ENCODE measurements at regions not wholly inside any gene's neighbourhood (a gene's known extent, or its start where the extent isn't known, plus 50 kb on each side); places are given as distances from the start of the nearest gene placed in this dataset.
A peak's percentile ranks its signal among the peaks of the same experiment; 100 is the strongest.
"Not testable (repeated sequence)": the region's sequence is repeated elsewhere in the genome, so short reads cannot be mapped to it uniquely, and the experiment has no call there.

DNA sequence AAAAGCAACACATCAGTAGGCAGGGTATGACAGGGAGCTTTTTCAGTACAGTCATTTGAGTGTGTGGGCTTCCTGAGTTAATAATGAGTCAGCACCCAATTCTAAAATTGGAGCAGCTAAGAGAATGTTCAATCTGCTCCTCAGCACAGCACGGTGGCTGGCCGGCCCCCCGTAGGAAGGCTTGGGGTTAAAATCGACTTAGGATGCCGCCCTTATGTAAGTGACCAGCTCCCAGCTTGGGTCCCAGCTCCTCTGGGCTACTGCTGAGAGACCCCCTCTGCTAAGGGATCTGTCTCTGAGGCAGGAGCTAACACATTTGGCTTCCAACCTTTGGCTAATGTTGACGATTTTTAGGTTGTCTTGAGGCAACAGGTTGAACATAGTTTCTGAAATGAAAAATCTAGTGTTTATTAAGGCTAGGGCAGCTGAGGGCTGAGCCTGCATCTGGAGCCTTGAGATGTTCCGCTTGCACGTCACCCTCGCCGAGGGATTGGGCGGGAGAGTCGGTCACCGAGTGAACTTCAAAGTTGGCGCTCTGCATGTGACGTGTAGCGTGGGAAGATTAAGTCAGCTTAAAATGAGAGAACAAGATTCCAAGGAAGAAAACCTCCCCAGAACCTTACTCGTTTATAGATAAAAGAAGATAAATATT, 291.3 kb upstream of the PLGLB2 start:
- peak; percentile 10 for DNase-seq (ENCODE audit: low spot score)

DNA sequence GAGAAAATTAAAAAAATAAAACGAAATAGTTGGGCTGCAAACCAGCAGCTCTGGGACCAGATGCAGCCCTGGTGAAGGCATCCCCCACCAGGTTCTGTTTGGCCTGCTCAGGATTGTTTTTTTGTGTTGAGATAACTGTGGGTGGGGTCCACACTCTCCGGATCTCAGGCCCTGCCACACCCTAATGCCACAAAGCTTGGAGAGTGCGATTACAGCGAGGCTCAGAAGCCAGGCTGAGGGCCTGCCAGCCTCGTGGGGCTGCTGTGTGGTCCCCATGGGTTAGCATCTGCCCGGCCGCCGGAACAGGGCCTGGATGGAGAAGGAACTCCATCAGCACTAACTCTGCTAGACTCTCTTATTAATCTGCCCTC, 290.8 kb upstream of the PLGLB2 start:
- DNase-seq (ENCODE audit: low spot score): not testable (repeated sequence)

DNA sequence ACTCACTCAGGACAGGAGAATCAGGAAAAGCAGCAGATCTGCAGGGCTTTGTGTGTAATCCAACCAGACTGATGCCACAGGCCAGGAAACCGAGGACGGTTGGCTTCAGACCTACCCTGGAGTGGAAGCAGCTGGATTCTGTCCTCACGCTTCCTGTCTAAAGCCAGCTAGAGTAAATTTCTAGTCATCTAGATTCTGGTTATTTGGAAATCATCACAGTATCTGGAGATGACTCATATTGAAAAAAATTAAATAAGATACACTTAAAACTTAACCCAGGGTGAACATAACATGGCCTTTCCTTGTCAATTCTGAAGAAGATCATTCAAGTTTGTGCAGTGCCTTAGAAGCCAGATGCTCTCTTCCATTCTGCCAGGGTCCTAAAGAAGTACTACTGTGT, 288.9 kb upstream of the PLGLB2 start:
- not testable (repeated sequence) for DNase-seq (ENCODE audit: low spot score)

DNA sequence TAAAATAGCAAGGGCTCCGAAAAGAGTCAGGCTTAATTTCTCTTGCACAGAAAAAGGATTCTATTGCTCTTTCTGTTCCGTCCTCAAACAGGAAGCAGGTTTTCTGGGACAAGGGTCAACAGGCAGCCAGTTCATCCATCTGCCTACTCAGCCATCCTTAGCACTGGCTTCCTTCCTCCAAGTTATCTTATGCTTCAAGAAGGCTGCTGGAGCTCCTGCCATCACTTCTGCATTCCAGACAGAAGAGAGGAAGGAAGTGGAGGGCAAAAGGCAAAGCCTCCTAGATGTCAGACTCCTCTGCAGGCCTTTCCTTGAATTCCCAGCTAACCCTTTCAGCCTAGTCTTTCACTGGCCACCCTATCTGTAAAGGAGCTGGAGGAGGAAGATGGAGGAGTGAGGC, 287.8 kb upstream of the PLGLB2 start:
- not testable (repeated sequence) for DNase-seq (ENCODE audit: low spot score)

DNA sequence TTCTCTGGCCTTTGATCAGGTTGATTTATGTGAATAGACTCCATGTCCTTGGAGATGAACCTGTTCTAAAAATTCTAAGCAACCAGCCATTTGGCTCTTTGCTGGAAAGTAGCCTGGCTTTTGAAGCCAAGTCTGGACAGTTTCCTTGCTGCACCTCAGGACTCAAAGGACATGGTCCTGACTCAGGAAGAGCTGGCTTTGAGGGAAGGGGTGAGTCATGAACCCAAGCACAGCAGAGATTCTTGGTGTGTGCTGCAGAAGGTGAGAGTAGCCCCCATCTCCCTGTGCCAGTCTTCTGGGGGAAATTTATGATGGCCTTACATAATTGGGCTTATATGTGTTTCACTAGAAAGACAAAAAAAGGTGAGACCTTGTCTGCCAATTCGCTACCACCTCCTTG, 287.2 kb upstream of the PLGLB2 start:
- DNase-seq (ENCODE audit: low spot score): not testable (repeated sequence)

DNA sequence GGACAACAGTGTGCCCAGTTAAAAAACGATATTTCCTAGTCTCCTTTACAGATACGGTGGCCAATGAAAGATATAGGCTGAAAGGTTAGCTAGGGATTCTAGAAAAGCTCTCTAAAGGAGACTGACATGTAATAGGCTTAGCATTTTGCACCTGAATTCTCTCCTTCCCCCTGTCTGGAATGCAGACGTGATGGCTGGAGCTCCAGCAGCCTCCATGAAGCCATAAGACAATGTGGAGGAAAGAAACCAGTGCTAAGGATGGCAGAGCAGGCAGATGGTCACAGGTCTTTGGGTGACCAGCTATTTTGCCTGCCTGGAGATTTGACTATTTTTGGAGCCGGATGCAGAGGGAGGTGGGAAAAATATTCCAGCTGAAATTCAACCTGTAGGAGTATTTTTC, 286.2 kb upstream of the PLGLB2 start:
- DNase-seq (ENCODE audit: low spot score): not testable (repeated sequence)

DNA sequence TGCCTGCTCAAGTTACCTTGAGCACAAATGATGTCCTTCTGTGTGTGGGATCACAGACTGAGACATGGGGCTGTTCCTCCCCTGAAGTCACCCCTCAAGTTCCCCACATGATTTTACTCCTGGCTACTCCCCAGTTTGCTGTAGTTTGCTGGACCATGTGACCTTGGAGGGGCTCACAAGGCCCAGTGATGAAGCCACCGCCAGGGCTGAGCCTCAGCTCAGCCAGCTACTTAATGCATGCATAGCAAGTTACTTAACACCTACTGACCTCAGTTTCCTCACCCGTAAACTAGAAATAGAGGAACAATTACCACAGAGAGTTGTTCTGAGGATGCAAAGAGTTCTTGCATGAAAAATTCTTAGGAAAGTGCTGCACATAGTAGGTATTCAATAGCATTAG, 283.7 kb upstream of the PLGLB2 start:
- DNase-seq (ENCODE audit: low spot score): not testable (repeated sequence)

DNA sequence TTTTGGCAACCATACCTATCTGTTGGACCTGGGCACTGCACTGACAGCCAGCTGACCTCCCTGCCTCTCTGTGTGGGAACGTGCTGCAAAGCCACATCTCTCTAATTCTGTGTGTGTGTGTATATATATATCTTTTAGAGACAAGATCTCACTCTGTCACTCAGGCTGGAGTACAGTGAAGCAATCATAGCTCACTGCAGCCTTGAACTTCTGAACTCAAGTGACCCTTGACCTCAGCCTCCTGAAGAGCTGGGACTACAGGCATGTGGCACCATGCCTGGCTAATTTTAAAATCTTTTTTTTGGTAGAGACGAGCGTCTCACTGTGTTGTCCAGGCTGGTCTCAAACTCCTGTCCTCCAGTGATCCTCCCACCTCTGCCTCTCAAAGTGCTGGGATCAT, 282.2 kb upstream of the PLGLB2 start:
- not testable (repeated sequence) for DNase-seq (ENCODE audit: low spot score)

DNA sequence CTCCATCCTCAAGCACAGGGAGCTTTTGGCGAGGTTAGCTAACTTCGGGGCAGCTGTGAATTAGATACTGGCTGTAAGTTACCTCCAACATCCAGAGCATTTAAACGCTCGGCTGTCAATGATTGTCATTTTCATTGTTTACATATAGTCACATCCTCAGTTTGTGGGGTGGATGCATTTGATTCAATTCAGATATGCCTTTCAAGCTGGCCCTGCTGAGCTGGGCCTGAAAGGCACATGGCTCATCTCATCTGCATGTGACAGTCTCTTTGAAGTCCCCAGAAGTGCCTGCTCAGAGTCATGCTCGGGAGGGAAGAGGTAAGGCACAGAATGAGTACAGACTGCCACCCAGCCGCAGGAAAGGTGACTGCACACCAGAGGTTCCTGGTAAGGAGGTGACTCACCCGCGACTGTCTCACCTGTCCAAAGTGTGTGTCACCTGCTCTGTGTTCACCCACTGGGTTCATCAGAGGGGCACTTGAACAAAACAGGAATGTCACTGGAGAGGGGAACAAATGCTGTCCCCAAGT, 281.2 kb upstream of the PLGLB2 start:
- peak; percentile 87 for DNase-seq (ENCODE audit: low spot score)

DNA sequence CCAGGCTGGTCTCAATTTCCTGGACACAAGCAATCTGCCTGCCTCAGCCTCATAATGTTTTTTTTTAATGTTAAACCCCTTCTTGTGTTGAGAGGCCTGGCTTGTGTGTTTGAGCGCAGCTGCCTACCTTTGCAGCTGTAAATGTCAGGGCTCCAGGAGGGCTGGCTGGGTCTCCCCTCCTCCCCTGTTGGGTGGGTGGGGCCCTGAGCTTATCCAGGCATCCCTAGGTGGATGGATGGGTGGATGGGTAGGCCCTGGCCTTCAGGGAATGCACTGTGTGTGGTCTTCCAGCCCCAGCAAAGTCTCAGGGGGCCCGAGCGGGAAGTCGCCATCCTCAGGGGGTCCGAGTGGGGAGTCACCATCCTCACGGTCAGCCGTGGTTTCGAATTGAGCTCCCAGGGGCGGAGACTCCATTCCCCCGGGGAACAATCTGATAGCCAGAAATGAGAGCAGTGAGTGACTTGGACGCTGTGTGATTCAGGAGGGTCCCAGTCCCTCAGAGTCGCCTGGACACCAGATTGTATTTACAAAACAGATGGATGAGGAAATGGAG, 279.4 kb upstream of the PLGLB2 start:
- not testable (repeated sequence) for DNase-seq (ENCODE audit: low spot score)

DNA sequence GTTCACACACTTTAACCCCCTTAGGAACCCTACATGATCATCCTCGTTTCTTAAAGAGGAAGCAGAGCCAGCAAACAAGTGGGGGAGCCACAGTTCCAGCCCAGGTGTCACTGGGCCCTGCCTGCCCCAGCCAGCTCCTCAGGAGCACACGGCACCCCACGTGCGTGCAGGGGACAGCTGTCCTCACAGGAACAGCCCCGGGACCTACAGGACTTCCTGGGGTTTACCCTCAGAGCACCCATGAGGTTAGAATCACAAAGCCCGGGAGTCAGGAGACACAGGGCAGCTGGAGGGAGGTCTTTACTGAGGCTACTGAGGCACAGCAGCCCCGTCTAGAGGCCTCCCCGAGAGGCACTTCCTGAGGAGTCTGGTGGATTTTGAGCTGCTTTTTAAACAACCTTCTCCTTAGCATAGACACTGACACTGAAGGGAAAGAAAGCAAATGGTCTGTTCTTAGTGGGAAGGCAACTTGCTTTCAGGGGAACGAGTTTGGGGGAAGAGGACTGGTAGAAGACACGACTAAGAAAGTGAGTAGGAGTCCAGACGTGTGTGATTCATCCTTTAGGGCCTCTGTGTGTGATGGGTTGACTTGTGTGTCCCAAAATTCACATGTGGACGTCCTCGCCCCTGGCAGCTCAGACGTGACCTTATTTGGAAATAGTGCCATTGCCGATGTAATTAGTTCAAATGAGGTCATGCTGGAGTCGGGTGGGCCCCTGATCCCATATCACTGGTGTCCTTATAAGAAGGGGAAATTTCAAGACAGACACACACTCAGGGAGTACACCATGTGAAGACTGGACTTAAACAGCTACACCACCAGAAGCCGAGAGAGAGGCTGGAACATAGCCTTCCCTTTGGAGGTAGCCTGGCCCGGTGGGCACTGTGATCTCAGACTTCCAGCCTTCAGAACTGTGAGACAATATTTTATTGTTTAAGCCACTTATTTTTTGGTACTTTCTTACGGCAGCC, 278.4 kb upstream of the PLGLB2 start:
- not testable (repeated sequence) for DNase-seq (ENCODE audit: low spot score)

DNA sequence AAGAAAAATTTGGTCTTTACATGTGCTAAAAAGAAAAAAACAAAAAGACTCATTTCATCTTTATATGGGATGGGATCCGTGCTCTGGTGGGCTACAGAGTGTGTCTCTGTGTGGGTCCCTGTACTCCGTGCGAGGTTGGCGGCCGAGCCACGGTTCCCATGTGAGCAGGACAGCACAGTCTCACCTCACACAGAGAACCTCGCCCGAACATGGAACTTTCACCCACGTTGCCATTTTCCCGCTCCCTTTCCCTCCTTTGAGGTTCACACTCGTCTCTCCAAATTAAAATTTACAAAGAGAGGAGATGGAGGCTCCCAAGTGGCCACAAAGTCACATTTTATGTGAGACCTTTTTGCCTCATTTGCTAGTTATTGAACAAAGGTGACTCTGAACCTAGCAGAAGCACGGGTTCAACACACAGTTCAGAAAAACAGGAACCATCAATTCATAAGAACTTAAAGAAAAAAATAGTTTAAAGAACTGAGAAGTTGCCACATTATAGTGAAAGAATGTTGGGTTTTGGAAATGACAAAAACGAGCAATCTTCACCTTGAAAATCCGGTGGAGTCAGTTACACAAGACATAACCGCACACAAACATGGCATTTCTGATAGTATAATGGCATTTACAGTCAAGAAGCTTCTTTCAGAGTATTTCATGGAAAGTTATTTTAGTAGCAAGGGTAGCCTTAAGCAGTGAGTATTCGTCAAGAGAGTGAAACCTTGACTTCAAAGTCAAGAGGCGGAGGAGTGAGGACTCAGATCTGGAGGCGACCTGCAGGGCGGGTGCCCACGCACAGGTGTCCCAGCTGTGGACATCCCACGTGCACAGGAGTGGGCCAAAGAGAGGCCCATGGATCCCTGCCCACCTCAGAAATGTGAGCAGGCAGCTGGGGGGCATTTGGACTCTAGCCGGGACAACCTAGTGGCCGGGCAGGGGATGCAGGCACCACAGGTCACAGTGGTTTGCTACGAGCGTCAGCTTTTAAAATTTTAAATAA, 277.2 kb upstream of the PLGLB2 start:
- DNase-seq (ENCODE audit: low spot score): not testable (repeated sequence)

DNA sequence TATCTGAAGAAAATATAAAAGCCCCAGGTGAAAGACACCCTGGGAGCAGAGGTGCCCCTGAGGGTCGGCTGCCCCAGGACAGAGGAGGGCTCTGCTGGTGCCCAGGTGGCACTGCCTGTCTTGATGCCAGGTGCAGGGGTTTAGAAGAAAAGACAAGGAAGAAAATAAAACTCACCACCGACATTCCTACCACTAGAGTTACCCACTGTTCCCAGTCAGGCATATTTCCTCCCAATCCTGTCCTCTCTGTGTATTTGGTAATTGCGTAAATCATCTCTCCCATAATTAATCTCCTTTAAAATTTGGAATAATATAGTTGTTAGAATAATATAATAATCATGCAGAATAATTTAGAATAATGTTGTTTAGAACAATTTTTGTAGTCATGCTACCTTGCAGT, 276.4 kb upstream of the PLGLB2 start:
- not testable (repeated sequence) for DNase-seq (ENCODE audit: low spot score)

DNA sequence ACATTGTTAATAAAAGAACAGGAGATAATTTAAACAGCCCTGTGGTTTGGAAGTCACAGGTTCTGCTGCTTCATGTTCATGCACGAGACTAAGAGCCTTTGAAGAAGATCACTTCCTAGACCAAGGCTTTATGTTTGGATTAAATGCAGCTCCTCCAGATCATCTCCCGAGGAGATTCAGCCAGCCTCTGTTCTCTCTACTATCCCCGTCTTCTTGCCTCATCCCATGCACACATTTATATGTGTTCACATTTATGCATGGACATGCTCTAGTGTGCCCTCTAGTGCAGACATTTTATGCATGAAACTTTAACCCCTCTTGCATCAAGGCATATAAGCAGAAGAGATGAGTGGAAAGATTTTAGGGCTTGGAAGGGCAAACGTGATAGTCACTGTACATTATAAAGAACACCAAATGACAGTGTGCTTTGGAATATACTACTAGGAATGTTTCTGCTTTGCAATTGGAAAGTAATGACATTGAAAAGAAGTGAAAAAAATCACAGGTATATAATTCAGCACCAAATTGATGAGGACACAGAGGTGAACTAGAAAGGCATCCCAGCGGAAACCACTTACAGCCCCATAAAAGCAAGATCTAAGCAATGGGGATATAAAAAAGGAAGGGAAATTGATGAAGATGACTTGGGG, 271.5 kb upstream of the PLGLB2 start:
- DNase-seq (ENCODE audit: low spot score): not testable (repeated sequence)

DNA sequence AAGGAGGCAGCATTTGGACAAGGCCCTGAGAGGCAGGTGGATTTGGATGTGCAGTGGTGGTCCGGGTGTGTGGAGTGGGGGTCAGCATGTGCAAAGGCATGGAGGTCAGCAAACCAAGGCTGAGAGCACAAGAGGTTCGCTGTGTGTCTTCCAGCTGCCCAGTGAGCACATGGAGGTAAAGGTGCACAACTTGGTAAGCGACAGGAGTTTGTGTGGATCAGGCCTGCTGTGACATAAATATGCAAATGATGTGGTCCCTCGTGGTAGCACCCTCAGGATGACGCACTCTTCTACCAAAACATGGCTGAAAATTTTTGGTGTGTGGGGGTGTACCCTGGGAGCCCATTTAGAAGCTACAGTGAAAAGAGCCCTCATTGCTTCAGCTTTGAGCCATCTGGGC, 271.0 kb upstream of the PLGLB2 start:
- not testable (repeated sequence) for DNase-seq (ENCODE audit: low spot score)

DNA sequence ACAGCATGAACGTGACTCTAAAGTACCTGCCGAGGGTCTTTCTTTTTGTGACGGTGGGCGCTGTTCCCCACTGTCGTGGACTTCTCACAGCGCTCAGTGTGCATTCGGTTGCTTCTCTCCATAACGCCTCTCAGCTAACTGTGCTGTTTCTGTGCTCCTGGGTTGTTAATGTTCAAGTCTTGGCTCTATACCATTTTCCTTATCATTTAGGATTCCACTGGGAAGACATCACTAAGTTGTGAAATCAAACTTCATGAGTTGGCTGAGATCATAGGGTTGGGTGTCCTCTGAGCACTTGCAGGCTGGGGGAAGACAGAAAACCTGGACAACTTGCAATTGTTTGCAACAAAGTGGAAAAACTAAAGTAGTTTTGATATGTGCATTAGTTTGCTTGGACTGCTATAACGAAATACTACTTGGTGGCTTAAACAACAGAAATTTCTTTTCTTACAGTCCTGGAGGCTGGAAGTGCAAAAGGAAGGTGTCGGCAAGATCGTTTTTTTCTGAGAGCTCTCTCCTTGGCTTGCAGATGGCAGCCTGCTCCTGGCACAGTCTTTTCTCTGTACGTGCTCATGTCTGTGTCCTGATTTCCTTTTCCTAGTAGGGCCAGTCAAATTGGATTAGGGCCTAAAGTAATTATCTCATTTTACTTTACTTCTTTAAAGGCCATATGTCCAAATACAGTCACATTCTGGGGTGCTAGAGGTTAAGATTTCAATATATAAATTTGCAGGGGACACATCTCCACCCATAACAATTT, 270.0 kb upstream of the PLGLB2 start:
- DNase-seq (ENCODE audit: low spot score): not testable (repeated sequence)

DNA sequence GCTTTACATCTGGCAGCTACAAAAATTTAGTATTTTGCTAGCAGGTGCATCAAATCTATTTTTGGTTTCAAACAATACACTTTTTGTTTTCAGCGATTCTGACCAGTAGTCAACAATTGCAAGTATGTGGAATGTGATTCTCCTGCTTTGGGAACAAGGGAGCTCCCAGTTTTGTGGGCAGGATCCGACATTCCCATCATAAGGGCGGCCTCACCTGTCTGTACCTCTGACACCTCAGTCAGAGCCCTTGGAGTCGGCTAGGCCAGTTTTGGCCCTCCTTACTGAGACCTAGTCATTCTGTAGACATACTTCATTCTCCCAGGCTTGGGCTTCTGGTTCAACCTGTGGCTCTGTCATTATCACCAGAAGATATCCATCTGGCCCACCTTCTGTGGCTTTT, 269.0 kb upstream of the PLGLB2 start:
- not testable (repeated sequence) for DNase-seq (ENCODE audit: low spot score)

DNA sequence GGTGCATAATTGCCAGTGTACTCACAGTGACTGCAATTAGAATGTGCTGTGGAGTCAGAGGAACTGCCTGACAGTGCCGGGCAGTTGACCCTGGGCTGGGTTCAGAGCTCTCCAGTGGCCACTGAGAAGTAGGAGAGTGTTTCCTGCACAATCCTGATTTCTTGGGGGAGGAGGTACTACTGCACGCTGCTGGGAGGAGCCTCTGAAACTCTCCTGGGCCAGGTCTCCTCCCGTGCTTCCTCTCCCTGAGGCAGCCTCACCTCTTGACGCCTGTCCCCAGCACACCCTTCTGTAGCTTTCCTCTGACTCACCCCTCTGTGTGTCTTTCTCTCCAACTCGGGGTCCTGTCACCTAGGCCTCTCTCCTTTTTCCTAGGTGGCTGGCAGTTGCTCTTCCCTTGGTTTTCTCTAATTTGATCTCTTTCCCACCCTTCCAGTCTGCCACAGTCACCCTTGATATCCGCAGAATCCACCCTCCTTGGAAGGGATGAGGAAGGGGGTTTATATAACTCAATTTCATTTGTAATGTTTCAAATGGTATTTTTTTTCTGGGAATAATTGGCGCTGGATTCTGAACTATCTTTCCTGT, 264.7 kb upstream of the PLGLB2 start:
- DNase-seq (ENCODE audit: low spot score): not testable (repeated sequence)

DNA sequence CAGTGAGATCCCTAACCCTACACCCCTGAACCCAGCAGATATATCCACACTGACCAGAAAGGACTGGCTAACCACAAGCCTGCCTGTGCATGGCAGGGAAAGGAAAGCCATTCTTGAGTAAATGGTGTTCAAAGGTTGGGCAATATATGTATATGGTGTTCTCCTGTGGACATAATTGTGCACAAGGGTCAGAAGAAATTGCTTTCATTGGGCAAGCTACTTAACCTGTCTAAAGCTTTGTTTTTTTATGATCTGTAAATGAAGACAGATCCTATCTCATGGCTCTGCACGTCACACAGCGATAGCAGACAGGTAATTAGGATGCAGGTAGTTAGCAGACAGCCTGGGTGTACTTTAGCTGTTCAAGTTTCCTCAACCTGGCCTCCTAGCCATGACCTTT, 263.5 kb upstream of the PLGLB2 start:
- not testable (repeated sequence) for DNase-seq (ENCODE audit: low spot score)

DNA sequence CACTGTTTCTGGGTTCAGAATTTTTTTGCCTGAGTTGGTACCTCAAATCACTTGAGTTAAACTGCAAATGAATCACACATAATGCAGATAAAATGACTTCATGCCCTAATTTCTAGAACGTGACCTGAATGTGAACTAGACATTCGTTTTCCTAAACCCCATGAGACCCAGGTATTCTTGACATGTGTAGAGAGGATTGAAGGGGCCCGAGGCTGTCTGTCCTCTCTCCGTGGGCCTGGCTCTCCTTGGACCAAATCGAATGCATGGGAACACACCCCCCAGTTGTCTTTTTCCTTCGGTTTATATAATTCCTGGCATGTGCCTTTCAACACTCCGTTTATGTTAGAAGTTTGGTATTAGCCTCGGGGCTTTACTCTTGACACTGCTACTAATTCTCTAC, 262.4 kb upstream of the PLGLB2 start:
- not testable (repeated sequence) for DNase-seq (ENCODE audit: low spot score)
